ENCODE measurements at regions not wholly inside any gene's neighbourhood (a gene's known extent, or its start where the extent isn't known, plus 50 kb on each side); places are given as distances from the start of the nearest gene placed in this dataset.

DNA sequence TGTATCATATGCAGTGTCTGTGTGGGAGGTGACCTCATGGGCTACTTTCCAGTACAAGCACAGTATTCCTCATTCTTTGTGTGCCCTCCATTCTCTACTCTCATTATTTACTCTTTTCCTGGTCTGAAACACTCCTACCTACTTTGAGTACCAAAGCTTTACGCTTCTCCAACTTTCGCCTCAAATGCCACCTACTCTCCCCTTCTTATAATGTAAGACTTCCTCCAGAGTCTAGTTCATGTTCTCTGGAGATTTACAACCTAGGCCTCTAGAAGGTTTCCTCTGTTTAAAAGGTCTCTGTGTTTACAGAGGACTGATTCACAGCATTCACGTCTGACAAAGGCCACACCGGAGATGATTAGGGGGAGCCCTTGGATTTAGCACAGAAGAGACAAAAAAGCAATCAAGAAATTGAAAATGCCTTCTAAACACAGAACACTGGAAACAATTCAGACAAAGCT lies 302.0 kb downstream of the KLF12 start:
- no peak for TF ChIP-seq CTCF (conservative IDR thresholded peaks at IDR 0.05; ENCODE audit: low read length)
- no peak for DNase-seq (ENCODE audit: low read depth)
- H3K4me3 ChIP-seq (ENCODE audit: low read length) = no peak overlapping the region

DNA sequence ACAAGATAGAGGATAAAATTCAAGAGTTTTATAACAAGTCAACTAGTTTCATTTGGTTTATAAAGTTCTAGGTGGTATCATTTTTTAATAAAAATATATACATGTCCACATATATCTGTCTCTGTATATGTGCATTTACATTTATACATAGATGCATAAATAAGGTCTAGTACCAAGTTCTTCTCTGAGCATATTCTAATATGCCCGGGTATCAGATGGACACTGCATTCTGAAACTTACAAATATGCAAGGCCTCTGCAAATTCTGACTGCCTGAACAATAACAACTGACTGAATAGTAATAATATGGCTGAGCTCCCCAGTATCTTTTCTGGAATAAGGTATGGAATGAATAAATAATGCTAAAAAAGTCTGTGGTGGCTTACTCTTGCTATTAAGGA lies 304.8 kb downstream of the KLF12 start:
- no peak for TF ChIP-seq CTCF (conservative IDR thresholded peaks at IDR 0.05; ENCODE audit: low read length)
- DNase-seq (ENCODE audit: low read depth) = no peak

GRCh38 chr13:73828811-73829210 lies 305.4 kb downstream of the KLF12 start:
- no peak overlapping the region for H3K4me3 ChIP-seq (ENCODE audit: low read length)
- no peak for DNase-seq (ENCODE audit: low read depth)
- TF ChIP-seq CTCF (conservative IDR thresholded peaks at IDR 0.05; ENCODE audit: low read length) = no peak

More for the DNA sequence above, 304.8 kb downstream of the KLF12 start:
- H3K4me3 ChIP-seq (ENCODE audit: low read length) = no peak overlapping the region

- no peak for DNase-seq (ENCODE audit: low read depth)
- no peak overlapping the region for H3K4me3 ChIP-seq (ENCODE audit: low read length)
- no peak for TF ChIP-seq CTCF (conservative IDR thresholded peaks at IDR 0.05; ENCODE audit: low read length)
These were observed 306.8 kb downstream of the KLF12 start for GRCh38 chr13:73827434-73827833.

DNA sequence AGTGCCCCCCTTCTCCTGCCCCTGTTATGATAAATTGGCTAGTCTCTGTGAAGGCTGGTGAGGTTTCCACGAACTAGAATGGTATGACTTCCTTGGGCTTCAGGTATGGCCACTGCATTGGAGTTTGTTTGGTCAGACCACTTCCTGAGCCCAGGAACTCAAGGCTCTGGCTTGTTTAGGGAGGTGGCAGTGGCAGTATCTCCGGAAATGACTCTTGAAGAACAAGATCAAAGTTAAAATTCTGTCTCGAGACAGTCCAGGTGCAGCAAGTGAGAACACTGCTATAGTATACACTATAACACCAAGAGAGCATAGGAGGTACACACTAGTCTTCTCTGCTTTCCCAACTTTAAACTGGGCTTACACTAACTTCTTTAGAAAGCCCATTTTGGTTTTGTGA lies 309.1 kb downstream of the KLF12 start:
- TF ChIP-seq CTCF (conservative IDR thresholded peaks at IDR 0.05; ENCODE audit: low read length) = no peak
- DNase-seq (ENCODE audit: low read depth) = no peak
- no peak overlapping the region for H3K4me3 ChIP-seq (ENCODE audit: low read length)

DNA sequence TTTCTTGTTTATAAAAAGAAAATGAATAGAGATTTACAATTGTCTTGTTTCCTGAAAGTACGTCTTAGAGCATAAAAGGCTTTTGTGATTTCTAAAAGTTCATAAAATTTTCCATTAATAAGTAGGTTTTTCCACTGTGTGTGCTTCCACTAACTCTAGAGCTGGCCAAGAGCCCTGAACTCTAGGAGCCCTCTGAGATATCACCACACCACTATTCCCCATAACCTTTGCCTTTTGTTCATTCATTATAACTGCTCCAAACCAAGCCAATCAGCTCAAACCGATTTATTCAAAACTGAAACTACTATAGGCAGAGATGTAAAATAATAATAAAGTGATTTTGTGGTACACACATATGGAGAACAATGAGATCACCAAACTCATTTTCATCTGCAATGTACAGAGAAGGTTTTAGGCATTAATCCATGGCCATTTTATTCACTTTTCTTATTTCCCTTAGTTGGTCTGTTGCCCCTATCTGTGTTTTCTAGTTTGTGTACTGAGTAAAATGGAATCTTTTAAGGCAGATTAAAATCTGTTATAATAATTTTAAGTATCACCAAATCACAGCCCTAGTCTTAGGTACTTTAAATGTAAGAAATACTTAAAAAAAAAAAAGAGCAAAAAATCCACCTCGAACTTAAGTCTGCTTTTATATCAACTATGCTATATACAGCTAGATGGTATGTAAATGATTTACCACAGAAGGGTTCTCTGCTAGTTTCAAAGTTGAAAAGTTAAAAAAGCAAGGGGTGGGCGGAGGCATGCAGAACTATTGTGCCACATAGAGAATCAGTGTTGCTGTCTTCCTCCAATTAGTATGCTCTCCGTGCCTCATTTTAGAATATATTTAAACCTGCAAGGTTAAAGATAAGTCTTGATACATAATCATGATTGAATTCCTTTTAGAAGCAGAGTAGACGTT lies 311.3 kb downstream of the KLF12 start:
- TF ChIP-seq CTCF (conservative IDR thresholded peaks at IDR 0.05; ENCODE audit: low read length) = no peak
- H3K4me3 ChIP-seq (ENCODE audit: low read length) = no peak overlapping the region
- no peak for DNase-seq (ENCODE audit: low read depth)

GRCh38 chr13:73820688-73821087 lies 313.5 kb downstream of the KLF12 start:
- H3K4me3 ChIP-seq (ENCODE audit: low read length) = no peak overlapping the region
- no peak for TF ChIP-seq CTCF (conservative IDR thresholded peaks at IDR 0.05; ENCODE audit: low read length)
- no peak for DNase-seq (ENCODE audit: low read depth)

All from AG10803 (cell line).